Activated naive CD8-positive, alpha-beta T cell treated with anti-CD3 and anti-CD28 coated beads, Interleukin-2, amount 50 U/mL, for 24 hours (primary cell): ENCODE measurements at regions not wholly inside any gene's neighbourhood (a gene's known extent, or its start where the extent isn't known, plus 50 kb on each side); places are given as distances from the start of the nearest gene placed in this dataset.

Source experiments
- ATAC-seq: fragments of 150-1000 bp; cut with Tn5 transposase; one replicate; pipeline ENCODE4 v1.10.0; 2021
- DNase-seq: peaks from one replicate; pipeline ENCODE4 v3.0.0; 2021
- H3K27ac Mint-ChIP-seq: one replicate; pipeline ENCODE4 v1.8.0; 2021; ENCODE audit warnings: mild to moderate bottlenecking, mixed read lengths
- H3K27me3 Mint-ChIP-seq: one replicate; pipeline ENCODE4 v1.8.0; 2021; ENCODE audit warnings: mixed read lengths
- H3K36me3 Mint-ChIP-seq: one replicate; pipeline ENCODE4 v1.8.0; 2021; ENCODE audit warnings: low read depth, mixed read lengths
- H3K4me1 Mint-ChIP-seq: one replicate; pipeline ENCODE4 v1.8.0; 2021; ENCODE audit warnings: mixed read lengths
- H3K4me3 Mint-ChIP-seq: one replicate; pipeline ENCODE4 v1.8.0; 2021; ENCODE audit warnings: mild to moderate bottlenecking, moderate library complexity, mixed read lengths
- H3K9me3 Mint-ChIP-seq: one replicate; pipeline ENCODE4 v1.8.0; 2021; ENCODE audit warnings: mixed read lengths

- Mint-ChIP-seq H3K4me3 (no peak overlapping the region), H3K9me3 (peaks cover 7% of the 10 kb centered on the region), H3K27me3 (peaks cover 2% of the 10 kb centered on the region), H3K4me1 (no peaks in the 10 kb centered on the region), H3K27ac (no peak overlapping the region), H3K36me3 (no peaks in the 10 kb centered on the region)
- no peak for ATAC-seq
- no peak for DNase-seq
Measured at GRCh38 chr4:123545667-123546572, 149.3 kb downstream of the SPRY1 start.

- DNase-seq (no peak), ATAC-seq (no peak)
- H3K9me3 Mint-ChIP-seq, result peaks cover 7% of the 10 kb centered on the region
- no peak overlapping the region for H3K27ac Mint-ChIP-seq
- H3K4me3 Mint-ChIP-seq, result no peak overlapping the region
- H3K27me3 Mint-ChIP-seq, result peaks cover 2% of the 10 kb centered on the region
- no peaks in the 10 kb centered on the region for H3K36me3 Mint-ChIP-seq
- no peaks in the 10 kb centered on the region for H3K4me1 Mint-ChIP-seq
Measured at GRCh38 chr4:123546573-123547060, 150.0 kb downstream of the SPRY1 start.

GRCh38 chr4:123547216-123548165 is 150.9 kb downstream of the SPRY1 start:
- DNase-seq (no peak), ATAC-seq (no peak)
- H3K36me3 Mint-ChIP-seq, result no peaks in the 10 kb centered on the region
- H3K4me1 Mint-ChIP-seq, result no peaks in the 10 kb centered on the region
- H3K27me3 Mint-ChIP-seq, result peaks cover 2% of the 10 kb centered on the region
- no peak overlapping the region for H3K27ac Mint-ChIP-seq
- H3K9me3 Mint-ChIP-seq, result peaks cover 7% of the 10 kb centered on the region
- H3K4me3 Mint-ChIP-seq, result no peak overlapping the region

GRCh38 chr4:123553279-123553678 is 156.7 kb downstream of the SPRY1 start:
- Mint-ChIP-seq H3K36me3 (no peaks in the 10 kb centered on the region), H3K27me3 (peaks cover 2% of the 10 kb centered on the region), H3K4me3 (no peak overlapping the region), H3K27ac (no peak overlapping the region), H3K9me3 (peaks cover 7% of the 10 kb centered on the region), H3K4me1 (peaks cover 13% of the 10 kb centered on the region)
- no peak for ATAC-seq
- no peak for DNase-seq

- no peaks in the 10 kb centered on the region for H3K36me3 Mint-ChIP-seq
- H3K4me1 Mint-ChIP-seq, result peaks cover 13% of the 10 kb centered on the region
- ATAC-seq (no peak), DNase-seq (no peak)
- H3K27me3 Mint-ChIP-seq, result peaks cover 2% of the 10 kb centered on the region
- no peak overlapping the region for H3K27ac Mint-ChIP-seq
- no peak overlapping the region for H3K4me3 Mint-ChIP-seq
- peaks cover 7% of the 10 kb centered on the region for H3K9me3 Mint-ChIP-seq
Measured at GRCh38 chr4:123553733-123554637, 157.4 kb downstream of the SPRY1 start.

- Mint-ChIP-seq H3K27me3 (peaks cover under 1% of the 10 kb centered on the region), H3K4me1 (peaks cover 13% of the 10 kb centered on the region), H3K36me3 (no peaks in the 10 kb centered on the region), H3K9me3 (peaks cover 1% of the 10 kb centered on the region), H3K4me3 (no peak overlapping the region), H3K27ac (no peak overlapping the region)
- ATAC-seq (no peak), DNase-seq (no peak)
Measured at GRCh38 chr4:123554801-123555232, 158.2 kb downstream of the SPRY1 start.

GRCh38 chr4:123555233-123555806 is 158.7 kb downstream of the SPRY1 start:
- H3K27ac Mint-ChIP-seq, result no peak overlapping the region
- H3K4me3 Mint-ChIP-seq, result no peak overlapping the region
- no peaks in the 10 kb centered on the region for H3K27me3 Mint-ChIP-seq
- no peak for DNase-seq
- ATAC-seq, result no peak
- no peaks in the 10 kb centered on the region for H3K36me3 Mint-ChIP-seq
- H3K9me3 Mint-ChIP-seq, result no peaks in the 10 kb centered on the region
- peaks cover 13% of the 10 kb centered on the region for H3K4me1 Mint-ChIP-seq

GRCh38 chr4:123555807-123556273 is 159.2 kb downstream of the SPRY1 start:
- Mint-ChIP-seq H3K4me3 (no peak overlapping the region), H3K4me1 (peaks cover 13% of the 10 kb centered on the region), H3K27ac (no peak overlapping the region), H3K36me3 (no peaks in the 10 kb centered on the region), H3K27me3 (no peaks in the 10 kb centered on the region), H3K9me3 (no peaks in the 10 kb centered on the region)
- no peak for DNase-seq
- no peak for ATAC-seq

GRCh38 chr4:123556526-123556925 is 159.9 kb downstream of the SPRY1 start:
- no peak overlapping the region for H3K27ac Mint-ChIP-seq
- no peak for DNase-seq
- no peaks in the 10 kb centered on the region for H3K27me3 Mint-ChIP-seq
- no peaks in the 10 kb centered on the region for H3K36me3 Mint-ChIP-seq
- no peak overlapping the region for H3K4me3 Mint-ChIP-seq
- peaks cover 13% of the 10 kb centered on the region for H3K4me1 Mint-ChIP-seq
- no peaks in the 10 kb centered on the region for H3K9me3 Mint-ChIP-seq
- ATAC-seq, result no peak

GRCh38 chr4:123557857-123558536 is 161.4 kb downstream of the SPRY1 start:
- no peak overlapping the region for H3K4me3 Mint-ChIP-seq
- no peak for DNase-seq
- peaks cover 13% of the 10 kb centered on the region for H3K4me1 Mint-ChIP-seq
- no peak overlapping the region for H3K27ac Mint-ChIP-seq
- H3K27me3 Mint-ChIP-seq, result peaks cover under 1% of the 10 kb centered on the region
- H3K9me3 Mint-ChIP-seq, result no peaks in the 10 kb centered on the region
- no peak for ATAC-seq
- H3K36me3 Mint-ChIP-seq, result no peaks in the 10 kb centered on the region

GRCh38 chr4:123558865-123559264 is 162.3 kb downstream of the SPRY1 start:
- H3K27me3 Mint-ChIP-seq, result peaks cover 4% of the 10 kb centered on the region
- H3K9me3 Mint-ChIP-seq, result no peaks in the 10 kb centered on the region
- ATAC-seq (no peak), DNase-seq (no peak)
- no peak overlapping the region for H3K4me3 Mint-ChIP-seq
- H3K27ac Mint-ChIP-seq, result no peak overlapping the region
- H3K4me1 Mint-ChIP-seq, result peaks cover 7% of the 10 kb centered on the region
- H3K36me3 Mint-ChIP-seq, result no peaks in the 10 kb centered on the region

GRCh38 chr4:123559955-123560871 is 163.6 kb downstream of the SPRY1 start:
- no peak for DNase-seq
- Mint-ChIP-seq H3K27ac (no peak overlapping the region), H3K36me3 (no peaks in the 10 kb centered on the region), H3K9me3 (no peaks in the 10 kb centered on the region), H3K27me3 (peaks cover 5% of the 10 kb centered on the region), H3K4me1 (peaks cover 13% of the 10 kb centered on the region), H3K4me3 (no peak overlapping the region)
- ATAC-seq, result no peak
